CD14-positive monocyte (primary cell): ENCODE measurements at regions not wholly inside any gene's neighbourhood (a gene's known extent, or its start where the extent isn't known, plus 50 kb on each side); places are given as distances from the start of the nearest gene placed in this dataset.
A peak's percentile ranks its signal among the peaks of the same experiment; 100 is the strongest.

ENCODE experiments used
- DNase-seq, 3 donors: peaks; one replicate each; pipeline ENCODE4 v3.0.0-alpha.2; 2011 to 2022
- H2AFZ ChIP-seq: 2 replicates; pipeline ENCODE4 v1.6.0; 2012; ENCODE audit warnings: mild to moderate bottlenecking, low read depth, low read length, inconsistent platforms; ENCODE audit not compliant: insufficient read depth, poor library complexity, severe bottlenecking
- H3K27ac ChIP-seq, 2 donors: 1 replicate in 1 of 2; 2 replicates in 1 of 2; pipeline ENCODE4 v1.5.1; 2012 to 2013; ENCODE audit warnings: low read length in 2 of 2, control low read depth in 1 of 2, inconsistent platforms in 1 of 2, low read depth in 1 of 2, mild to moderate bottlenecking in 1 of 2
- H3K27me3 ChIP-seq, 2 donors: one replicate each; pipeline versions ENCODE4 v1.6.0 to v1.6.1; 2011 to 2013; ENCODE audit warnings: low read length in 2 of 2; ENCODE audit not compliant: control insufficient read depth in 2 of 2, insufficient read depth in 2 of 2
- H3K36me3 ChIP-seq, 2 donors: replicated peaks in 1 of 2; 1 replicate in 1 of 2; 2 replicates in 1 of 2; pipeline versions ENCODE4 v1.5.1 to v1.6.1; 2012 to 2013; ENCODE audit warnings: low read length in 2 of 2, control low read depth in 1 of 2, inconsistent platforms in 1 of 2, mild to moderate bottlenecking in 1 of 2; ENCODE audit not compliant: insufficient read depth in 2 of 2, control insufficient read depth in 1 of 2
- H3K4me1 ChIP-seq, 2 donors: 1 replicate in 1 of 2; 2 replicates in 1 of 2; pipeline versions ENCODE4 v1.5.1 to v1.6.1; 2012 to 2013; ENCODE audit warnings: low read length in 2 of 2, control low read depth in 1 of 2, inconsistent platforms in 1 of 2, mild to moderate bottlenecking in 1 of 2, moderate library complexity in 1 of 2; ENCODE audit not compliant: insufficient read depth in 2 of 2, control insufficient read depth in 1 of 2
- H3K4me2 ChIP-seq: replicated peaks from 2 replicates; pipeline ENCODE3; 2012; ENCODE audit warnings: low read length, moderate library complexity, mild to moderate bottlenecking; ENCODE audit not compliant: poor library complexity, severe bottlenecking; ENCODE audit errors: extremely low read depth
- H3K4me3 ChIP-seq, 3 experiments: fragments of 200-600 bp in 1 of 3; sonication (generic) in 1 of 3; replicated peaks in 1 of 3; 1 replicate in 2 of 3; 2 replicates in 1 of 3; pipeline ENCODE4 v1.5.1; 2011 to 2013; ENCODE audit warnings: low read length in 3 of 3, mild to moderate bottlenecking in 3 of 3, control low read depth in 2 of 3, low read depth in 2 of 3, inconsistent platforms in 1 of 3, moderate library complexity in 1 of 3
- H3K79me2 ChIP-seq: 2 replicates; pipeline ENCODE4 v1.6.0; 2012; ENCODE audit warnings: mild to moderate bottlenecking, control low read depth, inconsistent platforms, low read length, moderate library complexity; ENCODE audit not compliant: insufficient read depth
- H3K9ac ChIP-seq: 2 replicates; pipeline ENCODE4 v1.6.0; 2017; ENCODE audit warnings: low read length, mild to moderate bottlenecking; ENCODE audit not compliant: insufficient read depth, poor library complexity, severe bottlenecking
- H3K9me3 ChIP-seq, 2 donors: replicated peaks in 1 of 2; 1 replicate in 1 of 2; 2 replicates in 1 of 2; pipeline versions ENCODE4 v1.5.1 to v1.6.1; 2012 to 2013; ENCODE audit warnings: low read length in 2 of 2, control low read depth in 1 of 2; ENCODE audit not compliant: control insufficient read depth in 1 of 2, insufficient read depth in 1 of 2
- H4K20me1 ChIP-seq: 2 replicates; pipeline ENCODE4 v1.6.0; 2012; ENCODE audit warnings: mild to moderate bottlenecking, low read length, control low read depth, moderate library complexity; ENCODE audit not compliant: insufficient read depth
- H3K27ac Mint-ChIP-seq, 7 donors: one replicate each; pipeline ENCODE4 v1.8.0; 2020; ENCODE audit warnings: mild to moderate bottlenecking in 7 of 7, mixed read lengths in 7 of 7, moderate library complexity in 6 of 7, inconsistent platforms in 2 of 7
- H3K27me3 Mint-ChIP-seq, 3 donors: one replicate each; pipeline ENCODE4 v1.8.0; 2021 to 2022; ENCODE audit warnings: low read depth in 3 of 3, mild to moderate bottlenecking in 3 of 3, mixed read lengths in 3 of 3, moderate library complexity in 3 of 3, inconsistent platforms in 1 of 3
- H3K36me3 Mint-ChIP-seq, 2 donors: one replicate each; pipeline ENCODE4 v1.8.0; 2020; ENCODE audit warnings: mixed read lengths in 2 of 2, inconsistent platforms in 1 of 2, mild to moderate bottlenecking in 1 of 2
- H3K4me1 Mint-ChIP-seq: one replicate; pipeline ENCODE4 v1.8.0; 2020; ENCODE audit warnings: mild to moderate bottlenecking, mixed read lengths
- H3K4me3 Mint-ChIP-seq, 2 donors: one replicate each; pipeline ENCODE4 v1.8.0; 2020; ENCODE audit warnings: mild to moderate bottlenecking in 2 of 2, mixed read lengths in 2 of 2, moderate library complexity in 1 of 2
- H3K9me3 Mint-ChIP-seq, 7 donors: one replicate each; pipeline ENCODE4 v1.8.0; 2020 to 2022; ENCODE audit warnings: mixed read lengths in 7 of 7, mild to moderate bottlenecking in 6 of 7, moderate library complexity in 6 of 7, inconsistent platforms in 2 of 7
- CTCF ChIP-seq: fragments of 200-600 bp; IDR thresholded peaks from one replicate; pipeline ENCODE4 v1.8.0; 2022; ENCODE audit warnings: antibody characterized with exemption, mild to moderate bottlenecking
- WGBS: methylation state at CpG from one replicate; pipeline ENCODE4 v1.1.5; 2013; ENCODE audit warnings: missing lambda C conversion rate; ENCODE audit not compliant: insufficient coverage; 5-methylcytosine and 5-hydroxymethylcytosine counted together
- intact Hi-C, 2 donors: fragments of 100-400 bp; cut with micrococcal nuclease; formaldehyde crosslinking; loops; one replicate each; pipeline versions ENCODE4 v1.15.0 to v1.15.1; 2023

- H2AFZ ChIP-seq: no peak overlapping the region
- no peak overlapping the region for H3K4me3 ChIP-seq
- H3K27ac ChIP-seq: no peak overlapping the region
- Mint-ChIP-seq H3K4me3 (no peak overlapping the region), H3K27me3 (peaks cover 2 to 8% (median 7%) of the 10 kb centered on the region in 3 donors), H3K27ac (peak overlapping the region in 3 of 7 donors; percentile 21 to 70 (median 52)), H3K4me1 (peaks cover 18% of the 10 kb centered on the region), H3K36me3 (no peaks in the 10 kb centered on the region), H3K9me3 (peaks cover 9 to 21% (median 16%) of the 10 kb centered on the region in 7 donors)
- no peaks in the 10 kb centered on the region for H3K36me3 ChIP-seq
- H3K4me1 ChIP-seq: peaks cover 14 to 15% of the 10 kb centered on the region in 2 donors
- H3K9me3 ChIP-seq: peaks cover 8 to 11% of the 10 kb centered on the region in 2 donors
- H3K27me3 ChIP-seq: no peaks in the 10 kb centered on the region
- no peak overlapping the region for H3K9ac ChIP-seq
- no peak for TF ChIP-seq CTCF
- 25% methylated on average over 2 of the region's 2 CpGs for WGBS
- no peaks in the 10 kb centered on the region for H4K20me1 ChIP-seq
- no peak for DNase-seq
- H3K79me2 ChIP-seq: no peaks in the 10 kb centered on the region
- intact Hi-C loops: no loop called here
- H3K4me2 ChIP-seq: no peak overlapping the region
These were observed 80.1 kb upstream of the PFKP start for GRCh38 chr10:2987185-2987768.

GRCh38 chr10:2986391-2986801, 81.0 kb upstream of the PFKP start:
- peaks cover 9 to 21% (median 16%) of the 10 kb centered on the region in 7 donors for H3K9me3 Mint-ChIP-seq
- no peaks in the 10 kb centered on the region for H3K79me2 ChIP-seq
- peaks cover 1 to 8% (median 7%) of the 10 kb centered on the region in 3 donors for H3K27me3 Mint-ChIP-seq
- peak overlapping the region in 1 of 7 donors; percentile 31 for H3K27ac Mint-ChIP-seq
- no peak for DNase-seq
- peak overlapping the region in 1 of 3 experiments; percentile 56 for H3K4me3 ChIP-seq
- H3K4me2 ChIP-seq: peak overlapping the region; percentile 68
- no peaks in the 10 kb centered on the region for H3K36me3 Mint-ChIP-seq
- H3K27ac ChIP-seq: no peak overlapping the region
- no peaks in the 10 kb centered on the region for H4K20me1 ChIP-seq
- no peaks in the 10 kb centered on the region for H3K36me3 ChIP-seq
- H3K9me3 ChIP-seq: peaks cover 8 to 11% of the 10 kb centered on the region in 2 donors
- no peak overlapping the region for H3K9ac ChIP-seq
- TF ChIP-seq CTCF: no peak
- no peaks in the 10 kb centered on the region for H3K27me3 ChIP-seq
- H3K4me1 Mint-ChIP-seq: peaks cover 18% of the 10 kb centered on the region
- peak overlapping the region; percentile 61 for H2AFZ ChIP-seq
- WGBS: no CpG with 5 or more reads among the region's 11 CpGs
- peaks cover 14 to 15% of the 10 kb centered on the region in 2 donors for H3K4me1 ChIP-seq
- H3K4me3 Mint-ChIP-seq: peak overlapping the region in 1 of 2 donors; percentile 37
- intact Hi-C loops: no loop called here
